Neuronal stem cell (in vitro differentiated cells): ENCODE measurements at regions not wholly inside any gene's neighbourhood (a gene's known extent, or its start where the extent isn't known, plus 50 kb on each side); places are given as distances from the start of the nearest gene placed in this dataset.
A peak's percentile ranks its signal among the peaks of the same experiment; 100 is the strongest.

Source experiments
- DNase-seq: peaks from one replicate; pipeline ENCODE4 v3.0.0-alpha.2; 2013; ENCODE audit warnings: low spot score
- H2AFZ ChIP-seq: one replicate; pipeline ENCODE4 v1.6.1; 2013; ENCODE audit warnings: mild to moderate bottlenecking, low read length, inconsistent platforms
- H2AK5ac ChIP-seq: 2 replicates; pipeline ENCODE4 v1.6.1; 2013; ENCODE audit warnings: low read depth, mild to moderate bottlenecking, inconsistent platforms, low read length, moderate library complexity, mixed read lengths
- H2BK120ac ChIP-seq: 2 replicates; pipeline ENCODE4 v1.6.1; 2013; ENCODE audit warnings: low read depth, mild to moderate bottlenecking, inconsistent platforms, low read length, moderate library complexity, mixed read lengths
- H2BK12ac ChIP-seq: one replicate; pipeline ENCODE4 v1.6.1; 2013; ENCODE audit warnings: low read length, inconsistent platforms
- H2BK15ac ChIP-seq: 2 replicates; pipeline ENCODE4 v1.6.1; 2013; ENCODE audit warnings: mild to moderate bottlenecking, low read length, inconsistent platforms, mixed read lengths
- H2BK5ac ChIP-seq: one replicate; pipeline ENCODE4 v1.6.1; 2013; ENCODE audit warnings: inconsistent platforms, mild to moderate bottlenecking, low read length, moderate library complexity
- H3K14ac ChIP-seq: one replicate; pipeline ENCODE4 v1.6.1; 2013; ENCODE audit warnings: low read length, inconsistent platforms
- H3K18ac ChIP-seq: 2 replicates; pipeline ENCODE4 v1.6.1; 2013; ENCODE audit warnings: low read length, inconsistent platforms
- H3K23ac ChIP-seq: 2 replicates; pipeline ENCODE4 v1.6.1; 2013; ENCODE audit warnings: low read depth, mild to moderate bottlenecking, mixed read lengths, low read length, inconsistent platforms; ENCODE audit not compliant: poor library complexity
- H3K27ac ChIP-seq: replicated peaks from 3 replicates; pipeline ENCODE4 v1.5.1; 2013; ENCODE audit warnings: low read length, inconsistent platforms
- H3K27me3 ChIP-seq, 3 experiments: 2 replicates each; pipeline ENCODE4 v1.6.1; 2013; ENCODE audit warnings: low read length in 3 of 3, mild to moderate bottlenecking in 2 of 3, inconsistent platforms in 1 of 3, low read depth in 1 of 3, mixed read lengths in 1 of 3, moderate library complexity in 1 of 3; ENCODE audit not compliant: control insufficient read depth in 3 of 3, insufficient read depth in 3 of 3
- H3K36me3 ChIP-seq, 2 donors: replicated peaks in 1 of 2; 2 replicates each; pipeline ENCODE4 v1.6.1; 2013; ENCODE audit warnings: low read length in 2 of 2; ENCODE audit not compliant: control insufficient read depth in 2 of 2, insufficient read depth in 2 of 2
- H3K4ac ChIP-seq: 2 replicates; pipeline ENCODE4 v1.6.1; 2013; ENCODE audit warnings: inconsistent platforms, mild to moderate bottlenecking, low read length, moderate library complexity
- H3K4me1 ChIP-seq, 2 donors: 1 replicate in 1 of 2; 2 replicates in 1 of 2; pipeline ENCODE4 v1.6.1; 2013; ENCODE audit warnings: low read length in 2 of 2, low read depth in 1 of 2; ENCODE audit not compliant: control insufficient read depth in 2 of 2, insufficient read depth in 1 of 2
- H3K4me2 ChIP-seq: one replicate; pipeline ENCODE4 v1.6.1; 2013; ENCODE audit warnings: mild to moderate bottlenecking, low read length, inconsistent platforms; ENCODE audit not compliant: insufficient read depth, poor library complexity, severe bottlenecking
- H3K4me3 ChIP-seq, 2 donors: 2 replicates each; pipeline ENCODE4 v1.5.1; 2013; ENCODE audit warnings: low read length in 2 of 2, mild to moderate bottlenecking in 2 of 2, inconsistent platforms in 1 of 2, moderate library complexity in 1 of 2
- H3K79me1 ChIP-seq: one replicate; pipeline ENCODE4 v1.6.1; 2013; ENCODE audit warnings: low read depth, mild to moderate bottlenecking, inconsistent platforms, low read length, moderate library complexity
- H3K9ac ChIP-seq: one replicate; pipeline ENCODE4 v1.6.1; 2013; ENCODE audit warnings: mild to moderate bottlenecking, low read depth, low read length, inconsistent platforms; ENCODE audit not compliant: poor library complexity
- H3K9me3 ChIP-seq, 2 donors: replicated peaks in 1 of 2; 2 replicates each; pipeline versions ENCODE3 to v1.6.1; 2013; ENCODE audit warnings: low read length in 2 of 2, mild to moderate bottlenecking in 2 of 2, inconsistent platforms in 1 of 2, low read depth in 1 of 2, mixed read lengths in 1 of 2, moderate library complexity in 1 of 2; ENCODE audit not compliant: control insufficient read depth in 2 of 2, insufficient read depth in 1 of 2
- H4K8ac ChIP-seq: one replicate; pipeline ENCODE4 v1.6.1; 2013; ENCODE audit warnings: low read depth, mild to moderate bottlenecking, inconsistent platforms, low read length, moderate library complexity
- H4K91ac ChIP-seq: one replicate; pipeline ENCODE4 v1.6.1; 2013; ENCODE audit warnings: low read length, low read depth, mild to moderate bottlenecking, inconsistent platforms; ENCODE audit not compliant: poor library complexity
- WGBS, 2 donors: extraction: QIAGEN DNeasy Blood & Tissue Kit; methylation state at CpG; one replicate each; pipeline ENCODE4 v1.1.7; 2013; ENCODE audit warnings: missing lambda C conversion rate in 2 of 2, mixed read lengths in 1 of 2; ENCODE audit not compliant: insufficient read length in 2 of 2, insufficient replicate concordance in 1 of 2; ENCODE audit errors: extremely low coverage in 2 of 2; 5-methylcytosine and 5-hydroxymethylcytosine counted together

GRCh38 chr2:145801210-145801609 is 1281.3 kb upstream of the ZEB2 start:
- H3K4me2 ChIP-seq = no peak overlapping the region

GRCh38 chr2:145800151-145801091 is 1280.5 kb upstream of the ZEB2 start:
- no peak overlapping the region for H3K9ac ChIP-seq
- H2AFZ ChIP-seq = peak overlapping the region; percentile 8
- no peak overlapping the region for H3K23ac ChIP-seq
- WGBS, 2 donors = no CpG with 5 or more reads among the region's 6 CpGs
- H3K4me3 ChIP-seq = no peak overlapping the region
- H3K14ac ChIP-seq = no peak overlapping the region
- no peak overlapping the region for H3K18ac ChIP-seq
- no peak overlapping the region for H2AK5ac ChIP-seq
- no peaks in the 10 kb centered on the region for H3K36me3 ChIP-seq
- H3K27me3 ChIP-seq = no peaks in the 10 kb centered on the region
- no peak overlapping the region for H4K8ac ChIP-seq
- no peak overlapping the region for H2BK120ac ChIP-seq
- H3K4ac ChIP-seq = no peak overlapping the region
- no peaks in the 10 kb centered on the region for H3K79me1 ChIP-seq
- H3K9me3 ChIP-seq = no peaks in the 10 kb centered on the region
- H4K91ac ChIP-seq = no peak overlapping the region
- no peak overlapping the region for H2BK15ac ChIP-seq
- H3K4me1 ChIP-seq = no peaks in the 10 kb centered on the region
- no peak overlapping the region for H2BK12ac ChIP-seq
- no peak overlapping the region for H2BK5ac ChIP-seq
- no peak for DNase-seq
- no peak overlapping the region for H3K27ac ChIP-seq
- H3K4me2 ChIP-seq = no peak overlapping the region

More at GRCh38 chr2:145801210-145801609, 1281.3 kb upstream of the ZEB2 start:
- no peaks in the 10 kb centered on the region for H3K27me3 ChIP-seq
- no peak overlapping the region for H3K23ac ChIP-seq
- H4K8ac ChIP-seq = no peak overlapping the region
- no peak overlapping the region for H3K4ac ChIP-seq
- no peak overlapping the region for H2AK5ac ChIP-seq
- no peaks in the 10 kb centered on the region for H3K9me3 ChIP-seq
- H2BK12ac ChIP-seq = no peak overlapping the region
- H3K4me3 ChIP-seq = no peak overlapping the region
- H2BK5ac ChIP-seq = no peak overlapping the region
- no peak overlapping the region for H3K14ac ChIP-seq
- no peak overlapping the region for H3K18ac ChIP-seq
- no CpG with 5 or more reads among the region's 1 CpG for WGBS, 2 donors
- no peaks in the 10 kb centered on the region for H3K36me3 ChIP-seq
- no peak overlapping the region for H4K91ac ChIP-seq
- no peak overlapping the region for H2AFZ ChIP-seq
- H3K9ac ChIP-seq = no peak overlapping the region
- no peak overlapping the region for H2BK120ac ChIP-seq
- DNase-seq = no peak
- no peak overlapping the region for H3K27ac ChIP-seq
- H3K79me1 ChIP-seq = no peaks in the 10 kb centered on the region
- no peaks in the 10 kb centered on the region for H3K4me1 ChIP-seq
- H2BK15ac ChIP-seq = no peak overlapping the region

GRCh38 chr2:145799595-145800108 is 1279.7 kb upstream of the ZEB2 start:
- Histone ChIP-seq H2AFZ (no peak overlapping the region), H3K79me1 (no peaks in the 10 kb centered on the region), H3K14ac (no peak overlapping the region), H3K4me3 (no peak overlapping the region), H3K4ac (no peak overlapping the region), H3K9ac (no peak overlapping the region), H2BK120ac (no peak overlapping the region), H3K4me2 (no peak overlapping the region), H3K9me3 (no peaks in the 10 kb centered on the region), H2BK5ac (no peak overlapping the region), H2BK12ac (no peak overlapping the region), H3K18ac (no peak overlapping the region), H3K27me3 (no peaks in the 10 kb centered on the region), H4K8ac (no peak overlapping the region), H3K36me3 (no peaks in the 10 kb centered on the region), H3K4me1 (no peaks in the 10 kb centered on the region), H3K23ac (no peak overlapping the region), H3K27ac (no peak overlapping the region), H2BK15ac (no peak overlapping the region), H4K91ac (no peak overlapping the region), H2AK5ac (no peak overlapping the region)
- no peak for DNase-seq
- no CpG with 5 or more reads among the region's 7 CpGs for WGBS, 2 donors

- no peak overlapping the region for H4K91ac ChIP-seq
- no peaks in the 10 kb centered on the region for H3K9me3 ChIP-seq
- no peak overlapping the region for H2BK5ac ChIP-seq
- H2AFZ ChIP-seq = no peak overlapping the region
- no peaks in the 10 kb centered on the region for H3K4me1 ChIP-seq
- H2BK15ac ChIP-seq = no peak overlapping the region
- DNase-seq = no peak
- no peak overlapping the region for H2AK5ac ChIP-seq
- no peak overlapping the region for H3K14ac ChIP-seq
- WGBS, 2 donors = no CpG with 5 or more reads among the region's 1 CpG
- H3K9ac ChIP-seq = no peak overlapping the region
- no peaks in the 10 kb centered on the region for H3K36me3 ChIP-seq
- H2BK120ac ChIP-seq = no peak overlapping the region
- no peak overlapping the region for H3K27ac ChIP-seq
- H3K23ac ChIP-seq = no peak overlapping the region
- H2BK12ac ChIP-seq = no peak overlapping the region
- H3K18ac ChIP-seq = no peak overlapping the region
- no peaks in the 10 kb centered on the region for H3K27me3 ChIP-seq
- no peak overlapping the region for H3K4ac ChIP-seq
- no peaks in the 10 kb centered on the region for H3K79me1 ChIP-seq
- H3K4me2 ChIP-seq = no peak overlapping the region
- H4K8ac ChIP-seq = no peak overlapping the region
- H3K4me3 ChIP-seq = no peak overlapping the region
Observed at GRCh38 chr2:145798419-145798818, 1278.5 kb upstream of the ZEB2 start.
